ENCODE measurements at regions not wholly inside any gene's neighbourhood (a gene's known extent, or its start where the extent isn't known, plus 50 kb on each side); places are given as distances from the start of the nearest gene placed in this dataset.

DNA sequence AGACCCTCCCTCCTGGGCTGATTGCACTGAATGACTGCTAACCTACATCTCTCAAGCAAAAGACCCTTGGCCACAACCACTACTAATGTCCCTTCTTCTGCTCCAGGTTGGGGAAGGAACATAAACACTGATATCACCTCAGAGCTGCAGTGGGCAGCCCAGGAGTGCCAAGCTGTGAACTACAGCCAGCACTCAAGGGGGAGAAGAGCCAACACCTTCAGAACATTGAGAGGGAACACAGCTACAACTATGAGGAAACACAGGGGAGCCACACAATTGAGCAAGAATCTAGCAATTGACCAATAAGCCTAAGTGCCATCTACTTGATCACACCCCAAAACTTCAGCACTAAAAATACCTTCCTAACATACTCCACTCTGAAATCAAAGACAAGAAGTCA, 222.8 kb downstream of the SPATA18 start:
- ChIA-PET CTCF (no interaction called here), RAD21 (ENCODE audit: low non-redundant PET in 1 of 2, low total read pairs in 2 of 2, uncharacterized antibody in 2 of 2, unreplicated experiment in 2 of 2) (no interaction called here), POLR2A (no interaction called here)
- Histone ChIP-seq H3K27ac (ENCODE audit: low read depth, low read length) (no peak overlapping the region), H3K9me2 (ENCODE audit: insufficient read depth) (no peaks in the 10 kb centered on the region), H3K9me3 (ENCODE audit: control insufficient read depth in 1 of 2, insufficient read depth in 1 of 2, low read depth in 1 of 2, low read length in 2 of 2) (0 out of 4 replicates have a peak, but pooled peaks cover 0 to under 1% of the 10 kb centered on the region in 2 experiments), H3K36me3 (ENCODE audit: control insufficient read depth in 1 of 2, insufficient read depth in 2 of 2, low read length in 2 of 2) (no peaks in the 10 kb centered on the region), H4K20me1 (ENCODE audit: insufficient read depth) (no peaks in the 10 kb centered on the region), H3K79me2 (ENCODE audit: insufficient read depth, low read length) (no peaks in the 10 kb centered on the region), H3K9ac (ENCODE audit: low read length) (no peak overlapping the region), H3K4me1 (ENCODE audit: control insufficient read depth in 1 of 2, insufficient read depth in 2 of 2, low read length in 2 of 2) (no peaks in the 10 kb centered on the region), H2AFZ (ENCODE audit: low read depth, low read length, poor library complexity, severe bottlenecking) (no peak overlapping the region), H3K4me3 (replicated peaks in 1 of 2; ENCODE audit: low read depth in 1 of 2, low read length in 2 of 2) (no peak overlapping the region), H3K4me2 (ENCODE audit: low read length) (no peak overlapping the region), H3K27me3 (ENCODE audit: insufficient read depth, low read length) (no peaks in the 10 kb centered on the region; the same call in 1 of the 2 replicates)
- TF ChIP-seq, protein P1, sequence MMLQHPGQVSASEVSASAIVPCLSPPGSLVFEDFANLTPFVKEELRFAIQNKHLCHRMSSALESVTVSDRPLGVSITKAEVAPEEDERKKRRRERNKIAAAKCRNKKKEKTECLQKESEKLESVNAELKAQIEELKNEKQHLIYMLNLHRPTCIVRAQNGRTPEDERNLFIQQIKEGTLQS (IDR thresholded peaks at IDR 0.05) = no peak
- TF ChIP-seq CBX3 (IDR thresholded peaks at IDR 0.05; ENCODE audit: low read depth) = no peak
- no peak for TF ChIP-seq SIN3A (IDR thresholded peaks at IDR 0.05; ENCODE audit: low read depth)
- no TSS peak for BruUV-seq (replicated peaks)
- intact Hi-C loops (cut with micrococcal nuclease) = no loop called here
- ATAC-seq = no peak
- no peak for DNase-seq (ENCODE audit: low read depth, low spot score)

DNA sequence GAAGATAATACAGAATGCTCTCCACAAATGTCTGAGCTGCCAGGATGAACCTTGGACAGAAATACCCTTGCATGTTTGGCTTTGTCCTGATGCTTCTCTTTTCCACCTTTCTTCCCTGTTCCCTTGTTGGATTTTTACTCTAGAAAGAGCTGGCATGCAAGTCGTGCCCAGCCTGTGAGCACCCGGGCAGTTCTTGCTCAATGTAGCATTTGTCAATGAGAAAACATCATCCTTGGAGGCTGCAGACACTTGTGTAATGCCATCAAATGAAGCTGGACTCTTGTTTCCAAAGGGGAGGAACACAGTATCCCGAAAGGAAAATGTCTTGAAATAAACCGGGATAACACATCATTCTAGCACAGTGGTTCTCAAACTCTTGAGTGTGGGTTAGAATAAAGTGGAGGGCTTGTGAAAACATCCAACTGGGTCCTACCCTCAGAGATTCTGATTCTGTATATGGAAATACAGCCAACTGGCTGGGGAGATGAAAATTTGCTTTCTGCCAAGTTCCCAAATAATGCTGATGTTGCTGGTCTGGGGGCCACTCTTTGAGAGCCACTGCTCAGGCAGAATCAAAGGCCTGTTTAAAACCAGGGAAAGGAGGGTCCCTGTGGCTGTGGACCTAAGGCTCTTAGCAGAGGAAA, 237.2 kb downstream of the SPATA18 start:
- Histone ChIP-seq H3K4me3 (replicated peaks in 1 of 2; ENCODE audit: low read depth in 1 of 2, low read length in 2 of 2) (no peak overlapping the region), H3K9ac (ENCODE audit: low read length) (no peak overlapping the region), H3K36me3 (ENCODE audit: control insufficient read depth in 1 of 2, insufficient read depth in 2 of 2, low read length in 2 of 2) (no peaks in the 10 kb centered on the region), H3K9me3 (ENCODE audit: control insufficient read depth in 1 of 2, insufficient read depth in 1 of 2, low read depth in 1 of 2, low read length in 2 of 2) (no peaks in the 10 kb centered on the region), H3K27me3 (ENCODE audit: insufficient read depth, low read length) (peaks cover 29% of the 10 kb centered on the region; the same call in 1 of the 2 replicates), H2AFZ (ENCODE audit: low read depth, low read length, poor library complexity, severe bottlenecking) (no peak overlapping the region), H3K4me2 (ENCODE audit: low read length) (no peak overlapping the region), H3K79me2 (ENCODE audit: insufficient read depth, low read length) (no peaks in the 10 kb centered on the region), H3K9me2 (ENCODE audit: insufficient read depth) (no peaks in the 10 kb centered on the region), H3K27ac (ENCODE audit: low read depth, low read length) (no peak overlapping the region), H3K4me1 (ENCODE audit: control insufficient read depth in 1 of 2, insufficient read depth in 2 of 2, low read length in 2 of 2) (no peaks in the 10 kb centered on the region), H4K20me1 (ENCODE audit: insufficient read depth) (no peaks in the 10 kb centered on the region)
- DNase-seq (ENCODE audit: low read depth, low spot score) (no peak), ATAC-seq (no peak)
- intact Hi-C loops (cut with micrococcal nuclease) = loop anchor here (10.0 kb wide), 1 partner anchor 46 kb away; no protein-coding TSS in a partner anchor
- ChIA-PET RAD21 (ENCODE audit: low non-redundant PET in 1 of 2, low total read pairs in 2 of 2, uncharacterized antibody in 2 of 2, unreplicated experiment in 2 of 2) (no interaction called here), CTCF (no interaction called here), POLR2A (no interaction called here)
- BruUV-seq (replicated peaks) = no TSS peak
- TF ChIP-seq CEBPB (IDR thresholded peaks at IDR 0.05; ENCODE audit: low read depth) = no peak
- TF ChIP-seq, protein P1 (IDR thresholded peaks at IDR 0.05) = no peak
- TF ChIP-seq EZH2 (IDR thresholded peaks at IDR 0.05) = no peak
- no peak for TF ChIP-seq SIN3A (IDR thresholded peaks at IDR 0.05; ENCODE audit: low read depth)
- no peak for TF ChIP-seq EZH2phosphoT487 (IDR thresholded peaks at IDR 0.05; ENCODE audit: borderline replicate concordance)
- no peak for TF ChIP-seq SRF (IDR thresholded peaks at IDR 0.05; ENCODE audit: low read depth)
- TF ChIP-seq, protein P2, sequence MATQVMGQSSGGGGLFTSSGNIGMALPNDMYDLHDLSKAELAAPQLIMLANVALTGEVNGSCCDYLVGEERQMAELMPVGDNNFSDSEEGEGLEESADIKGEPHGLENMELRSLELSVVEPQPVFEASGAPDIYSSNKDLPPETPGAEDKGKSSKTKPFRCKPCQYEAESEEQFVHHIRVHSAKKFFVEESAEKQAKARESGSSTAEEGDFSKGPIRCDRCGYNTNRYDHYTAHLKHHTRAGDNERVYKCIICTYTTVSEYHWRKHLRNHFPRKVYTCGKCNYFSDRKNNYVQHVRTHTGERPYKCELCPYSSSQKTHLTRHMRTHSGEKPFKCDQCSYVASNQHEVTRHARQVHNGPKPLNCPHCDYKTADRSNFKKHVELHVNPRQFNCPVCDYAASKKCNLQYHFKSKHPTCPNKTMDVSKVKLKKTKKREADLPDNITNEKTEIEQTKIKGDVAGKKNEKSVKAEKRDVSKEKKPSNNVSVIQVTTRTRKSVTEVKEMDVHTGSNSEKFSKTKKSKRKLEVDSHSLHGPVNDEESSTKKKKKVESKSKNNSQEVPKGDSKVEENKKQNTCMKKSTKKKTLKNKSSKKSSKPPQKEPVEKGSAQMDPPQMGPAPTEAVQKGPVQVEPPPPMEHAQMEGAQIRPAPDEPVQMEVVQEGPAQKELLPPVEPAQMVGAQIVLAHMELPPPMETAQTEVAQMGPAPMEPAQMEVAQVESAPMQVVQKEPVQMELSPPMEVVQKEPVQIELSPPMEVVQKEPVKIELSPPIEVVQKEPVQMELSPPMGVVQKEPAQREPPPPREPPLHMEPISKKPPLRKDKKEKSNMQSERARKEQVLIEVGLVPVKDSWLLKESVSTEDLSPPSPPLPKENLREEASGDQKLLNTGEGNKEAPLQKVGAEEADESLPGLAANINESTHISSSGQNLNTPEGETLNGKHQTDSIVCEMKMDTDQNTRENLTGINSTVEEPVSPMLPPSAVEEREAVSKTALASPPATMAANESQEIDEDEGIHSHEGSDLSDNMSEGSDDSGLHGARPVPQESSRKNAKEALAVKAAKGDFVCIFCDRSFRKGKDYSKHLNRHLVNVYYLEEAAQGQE (IDR thresholded peaks at IDR 0.05; ENCODE audit: low read depth) = no peak
- TF ChIP-seq ZNF274 (IDR thresholded peaks at IDR 0.05; ENCODE audit: low read depth, low read length) = no peak
- TF ChIP-seq EGR1 (IDR thresholded peaks at IDR 0.05; ENCODE audit: low read depth) = no peak
- TF ChIP-seq RAD21 (IDR thresholded peaks at IDR 0.05; ENCODE audit: low read depth) = no peak
- no peak for TF ChIP-seq ELF1 (IDR thresholded peaks at IDR 0.05; ENCODE audit: borderline replicate concordance, low read depth)
- no peak for TF ChIP-seq POLR2AphosphoS5 (IDR thresholded peaks at IDR 0.05; ENCODE audit: low read depth, low read length)
- TF ChIP-seq FOSL1 (IDR thresholded peaks at IDR 0.05; ENCODE audit: low read depth) = no peak
- TF ChIP-seq, protein P3, sequence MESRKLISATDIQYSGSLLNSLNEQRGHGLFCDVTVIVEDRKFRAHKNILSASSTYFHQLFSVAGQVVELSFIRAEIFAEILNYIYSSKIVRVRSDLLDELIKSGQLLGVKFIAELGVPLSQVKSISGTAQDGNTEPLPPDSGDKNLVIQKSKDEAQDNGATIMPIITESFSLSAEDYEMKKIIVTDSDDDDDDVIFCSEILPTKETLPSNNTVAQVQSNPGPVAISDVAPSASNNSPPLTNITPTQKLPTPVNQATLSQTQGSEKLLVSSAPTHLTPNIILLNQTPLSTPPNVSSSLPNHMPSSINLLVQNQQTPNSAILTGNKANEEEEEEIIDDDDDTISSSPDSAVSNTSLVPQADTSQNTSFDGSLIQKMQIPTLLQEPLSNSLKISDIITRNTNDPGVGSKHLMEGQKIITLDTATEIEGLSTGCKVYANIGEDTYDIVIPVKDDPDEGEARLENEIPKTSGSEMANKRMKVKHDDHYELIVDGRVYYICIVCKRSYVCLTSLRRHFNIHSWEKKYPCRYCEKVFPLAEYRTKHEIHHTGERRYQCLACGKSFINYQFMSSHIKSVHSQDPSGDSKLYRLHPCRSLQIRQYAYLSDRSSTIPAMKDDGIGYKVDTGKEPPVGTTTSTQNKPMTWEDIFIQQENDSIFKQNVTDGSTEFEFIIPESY (IDR thresholded peaks at IDR 0.05; ENCODE audit: extremely low read depth, insufficient replicate concordance, low read length) = no peak
